GM12874 (cell line): ENCODE measurements at regions not wholly inside any gene's neighbourhood (a gene's known extent, or its start where the extent isn't known, plus 50 kb on each side); places are given as distances from the start of the nearest gene placed in this dataset.

Experiments used
- CTCF ChIP-seq: IDR thresholded peaks from 2 replicates; pipeline ENCODE4 v1.5.1; 2011; ENCODE audit warnings: low read depth, mild to moderate bottlenecking, control low read depth, low read length, moderate library complexity; ENCODE audit not compliant: insufficient read depth

GRCh38 chr12:13786646-13787045, 194.8 kb downstream of the GRIN2B start:
- no peak for TF ChIP-seq CTCF

GRCh38 chr12:13784504-13784903, 196.9 kb downstream of the GRIN2B start:
- no peak for TF ChIP-seq CTCF

GRCh38 chr12:13780453-13780852, 200.9 kb downstream of the GRIN2B start:
- no peak for TF ChIP-seq CTCF

- TF ChIP-seq CTCF: no peak
Measured at GRCh38 chr12:13777374-13777773, 204.0 kb downstream of the GRIN2B start.

GRCh38 chr12:13772264-13772663, 209.1 kb downstream of the GRIN2B start:
- no peak for TF ChIP-seq CTCF

GRCh38 chr12:13770576-13770975, 210.8 kb downstream of the GRIN2B start:
- TF ChIP-seq CTCF: no peak

- no peak for TF ChIP-seq CTCF
Measured at GRCh38 chr12:13769966-13770365, 211.4 kb downstream of the GRIN2B start.

- no peak for TF ChIP-seq CTCF
Measured at GRCh38 chr12:13769273-13769672, 212.1 kb downstream of the GRIN2B start.
